GM12892 (cell line): ENCODE measurements at regions not wholly inside any gene's neighbourhood (a gene's known extent, or its start where the extent isn't known, plus 50 kb on each side); places are given as distances from the start of the nearest gene placed in this dataset.

Experiments used
- DNase-seq: peaks from one replicate; pipeline ENCODE4 v3.0.0; 2011; ENCODE audit not compliant: insufficient read length
- FAIRE-seq: peaks from 2 replicates; lab custom pipeline; 2011; peaks lifted over from hg19 to GRCh38; lab: Jason Lieb, UNC
- POLR2A ChIP-seq: IDR thresholded peaks from 2 replicates; pipeline ENCODE4 v1.6.1; 2011; ENCODE audit warnings: low read depth, low read length, control low read depth
- POLR2AphosphoS5 ChIP-seq: IDR thresholded peaks from 2 replicates; pipeline ENCODE4 v1.6.1; 2011; ENCODE audit warnings: low read depth, low read length, control low read depth
- TAF1 ChIP-seq: IDR thresholded peaks from 2 replicates; pipeline ENCODE4 v1.6.1; 2011; ENCODE audit warnings: low read depth, mild to moderate bottlenecking, control low read depth, low read length, borderline replicate concordance

GRCh38 chr18:45291621-45292615 lies 323.4 kb upstream of the SLC14A2 start:
- TF ChIP-seq POLR2A (no peak), POLR2AphosphoS5 (no peak), TAF1 (no peak)
- no peak for DNase-seq
- no peak for FAIRE-seq

GRCh38 chr18:45295388-45295787 lies 319.9 kb upstream of the SLC14A2 start:
- DNase-seq = no peak
- FAIRE-seq = no peak
- TF ChIP-seq POLR2A (no peak), TAF1 (no peak), POLR2AphosphoS5 (no peak)

GRCh38 chr18:45298986-45299385 lies 316.3 kb upstream of the SLC14A2 start:
- TF ChIP-seq POLR2A (no peak), POLR2AphosphoS5 (no peak), TAF1 (no peak)
- FAIRE-seq = no peak
- DNase-seq = no peak

- FAIRE-seq = no peak
- no peak for DNase-seq
- TF ChIP-seq POLR2A (no peak), TAF1 (no peak), POLR2AphosphoS5 (no peak)
Observed at GRCh38 chr18:45303026-45303425, 312.2 kb upstream of the SLC14A2 start.

GRCh38 chr18:45304558-45304957 lies 310.7 kb upstream of the SLC14A2 start:
- TF ChIP-seq POLR2A (no peak), POLR2AphosphoS5 (no peak), TAF1 (no peak)
- FAIRE-seq = no peak

GRCh38 chr18:45312555-45313126 lies 302.6 kb upstream of the SLC14A2 start:
- no peak for FAIRE-seq
- TF ChIP-seq POLR2A (no peak), TAF1 (no peak), POLR2AphosphoS5 (no peak)
- DNase-seq = no peak

More at GRCh38 chr18:45304558-45304957, 310.7 kb upstream of the SLC14A2 start:
- DNase-seq = no peak

- DNase-seq = no peak
- no peak for TF ChIP-seq TAF1
- no peak for TF ChIP-seq POLR2AphosphoS5
- no peak for TF ChIP-seq POLR2A
- no peak for FAIRE-seq
Observed at GRCh38 chr18:45316127-45316526, 299.1 kb upstream of the SLC14A2 start.

GRCh38 chr18:45317948-45318640 lies 297.2 kb upstream of the SLC14A2 start:
- FAIRE-seq (no peak), DNase-seq (no peak)
- TF ChIP-seq TAF1 (no peak), POLR2A (no peak), POLR2AphosphoS5 (no peak)

- FAIRE-seq = no peak
- no peak for TF ChIP-seq POLR2AphosphoS5
- no peak for TF ChIP-seq POLR2A
- TF ChIP-seq TAF1 = no peak
Observed at GRCh38 chr18:45320724-45321123, 294.6 kb upstream of the SLC14A2 start.

GRCh38 chr18:45321520-45321919 lies 293.8 kb upstream of the SLC14A2 start:
- no peak for TF ChIP-seq TAF1
- no peak for FAIRE-seq
- DNase-seq = no peak

More at GRCh38 chr18:45320724-45321123, 294.6 kb upstream of the SLC14A2 start:
- no peak for DNase-seq

- no peak for DNase-seq
- TF ChIP-seq POLR2AphosphoS5 (no peak), TAF1 (no peak), POLR2A (no peak)
- FAIRE-seq = no peak
Observed at GRCh38 chr18:45322343-45322742, 292.9 kb upstream of the SLC14A2 start.
